GM12892 (cell line): ENCODE measurements at regions not wholly inside any gene's neighbourhood (a gene's known extent, or its start where the extent isn't known, plus 50 kb on each side); places are given as distances from the start of the nearest gene placed in this dataset.

ENCODE experiments used
- POLR2A ChIP-seq: IDR thresholded peaks from 2 replicates; pipeline ENCODE4 v1.6.1; 2011; ENCODE audit warnings: low read depth, low read length, control low read depth
- POLR2AphosphoS5 ChIP-seq: IDR thresholded peaks from 2 replicates; pipeline ENCODE4 v1.6.1; 2011; ENCODE audit warnings: low read depth, low read length, control low read depth
- TAF1 ChIP-seq: IDR thresholded peaks from 2 replicates; pipeline ENCODE4 v1.6.1; 2011; ENCODE audit warnings: low read depth, mild to moderate bottlenecking, control low read depth, low read length, borderline replicate concordance

DNA sequence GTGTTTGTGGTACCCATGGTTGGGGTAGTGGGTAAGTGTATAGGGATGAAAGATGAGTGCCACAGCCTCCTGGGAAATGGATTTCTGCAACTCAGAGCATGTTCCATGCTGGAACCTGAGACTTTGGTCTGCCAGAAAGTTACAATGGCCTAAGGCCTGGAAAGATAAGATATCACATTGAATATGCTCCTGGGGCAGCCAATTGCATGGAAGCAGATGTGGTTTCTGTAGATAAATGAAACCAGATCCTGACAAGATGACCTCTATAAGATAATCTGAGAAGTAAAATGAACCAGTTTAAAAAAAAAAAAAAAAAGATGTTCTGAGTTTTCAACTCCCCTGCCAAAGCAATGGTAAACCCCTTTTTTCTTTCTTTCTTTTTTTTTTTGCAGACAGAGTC, 91.4 kb upstream of the NCK2 start:
- TF ChIP-seq POLR2A = no peak
- no peak for TF ChIP-seq POLR2AphosphoS5
- no peak for TF ChIP-seq TAF1
